ENCODE measurements at regions not wholly inside any gene's neighbourhood (a gene's known extent, or its start where the extent isn't known, plus 50 kb on each side); places are given as distances from the start of the nearest gene placed in this dataset.
"Not testable (repeated sequence)": the region's sequence is repeated elsewhere in the genome, so short reads cannot be mapped to it uniquely, and the experiment has no call there.

DNA sequence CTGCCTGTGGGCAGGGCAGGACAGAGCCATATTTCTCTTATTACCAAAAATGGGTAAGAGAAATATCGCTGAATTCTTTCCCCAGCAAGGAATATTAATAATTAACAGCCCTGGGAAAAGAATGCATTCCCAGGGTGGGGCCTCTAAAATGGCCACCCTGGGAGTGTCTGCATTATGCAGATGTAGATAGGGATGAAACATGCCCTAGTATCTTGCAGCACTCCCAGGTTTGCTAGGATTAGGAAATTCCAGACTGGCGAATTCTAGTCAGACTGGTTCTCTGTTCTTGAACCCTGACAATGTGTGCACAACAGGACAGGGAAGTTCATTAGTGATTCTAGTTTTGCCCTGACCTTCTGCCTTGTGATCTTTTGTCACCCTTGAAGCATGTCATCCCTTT is 1069.3 kb downstream of the CDH9 start:
- H3K36me3 ChIP-seq (ENCODE audit: control insufficient read depth in 2 of 2, insufficient read depth in 2 of 2, low read length in 2 of 2); H3K9me3 ChIP-seq (ENCODE audit: control insufficient read depth in 2 of 2, low read length in 2 of 2); H3K9ac ChIP-seq (ENCODE audit: low read length in 2 of 2): not testable (repeated sequence)

GRCh38 chr5:25964009-25964372 is 1074.4 kb downstream of the CDH9 start:
- Histone ChIP-seq H3K4me3 (ENCODE audit: low read length in 2 of 2) (no peak overlapping the region), H3K9me3 (ENCODE audit: control insufficient read depth in 2 of 2, low read length in 2 of 2) (no peaks in the 10 kb centered on the region), H3K9ac (ENCODE audit: low read length in 2 of 2) (no peak overlapping the region), H3K27ac (ENCODE audit: low read length) (no peak overlapping the region), H3K4me1 (ENCODE audit: control insufficient read depth, insufficient read depth, low read length) (no peaks in the 10 kb centered on the region), H3K27me3 (ENCODE audit: control insufficient read depth in 1 of 2, insufficient read depth in 2 of 2, low read length in 2 of 2) (no peaks in the 10 kb centered on the region), H3K36me3 (ENCODE audit: control insufficient read depth in 2 of 2, insufficient read depth in 2 of 2, low read length in 2 of 2) (no peaks in the 10 kb centered on the region)

More for the DNA sequence above, 1069.3 kb downstream of the CDH9 start:
- H3K4me1 ChIP-seq (ENCODE audit: control insufficient read depth, insufficient read depth, low read length); H3K27ac ChIP-seq (ENCODE audit: low read length); H3K4me3 ChIP-seq (ENCODE audit: low read length in 2 of 2); H3K27me3 ChIP-seq (ENCODE audit: control insufficient read depth in 1 of 2, insufficient read depth in 2 of 2, low read length in 2 of 2): not testable (repeated sequence)

DNA sequence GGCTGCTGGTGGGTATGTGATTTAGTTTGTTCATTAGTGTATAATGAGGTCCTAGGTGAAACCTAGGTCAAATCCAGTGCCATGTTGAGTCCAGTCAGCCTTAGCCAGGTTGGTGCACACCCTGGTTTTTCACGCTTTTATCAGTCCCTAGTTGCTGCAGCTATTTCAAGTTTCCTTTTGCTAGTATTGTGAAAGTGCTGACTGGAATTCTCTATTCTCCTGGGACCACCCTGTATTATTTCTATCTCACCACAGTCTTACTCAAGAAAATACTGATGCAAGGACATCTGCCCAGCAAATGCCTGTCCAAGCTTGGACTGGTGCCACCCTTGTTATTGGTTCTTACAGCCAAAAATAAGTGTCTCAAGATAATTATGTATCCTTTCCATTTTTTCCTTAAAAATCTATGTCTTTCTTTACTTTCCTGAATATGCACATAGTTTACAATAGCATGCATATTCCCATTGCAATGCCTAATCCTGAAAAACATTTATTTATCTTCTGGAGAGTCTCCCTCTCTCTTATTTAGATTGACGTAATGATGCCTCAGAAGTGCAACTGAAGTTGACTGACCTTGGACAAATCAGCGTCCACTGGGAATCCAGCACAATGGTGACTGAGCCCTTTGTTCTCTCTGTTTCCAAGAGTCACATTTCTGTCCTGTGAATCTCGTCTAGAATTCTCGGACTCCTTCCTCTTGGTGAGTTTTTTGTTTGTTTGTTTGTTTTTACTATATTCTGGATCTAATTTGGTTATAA is 1075.0 kb downstream of the CDH9 start:
- no peak overlapping the region for H3K4me3 ChIP-seq (ENCODE audit: low read length in 2 of 2)
- no peak overlapping the region for H3K9ac ChIP-seq (ENCODE audit: low read length in 2 of 2)
- no peaks in the 10 kb centered on the region for H3K9me3 ChIP-seq (ENCODE audit: control insufficient read depth in 2 of 2, low read length in 2 of 2)
- H3K27ac ChIP-seq (ENCODE audit: low read length), result no peak overlapping the region
- H3K36me3 ChIP-seq (ENCODE audit: control insufficient read depth in 2 of 2, insufficient read depth in 2 of 2, low read length in 2 of 2), result no peaks in the 10 kb centered on the region
- no peaks in the 10 kb centered on the region for H3K27me3 ChIP-seq (ENCODE audit: control insufficient read depth in 1 of 2, insufficient read depth in 2 of 2, low read length in 2 of 2)
- no peaks in the 10 kb centered on the region for H3K4me1 ChIP-seq (ENCODE audit: control insufficient read depth, insufficient read depth, low read length)

DNA sequence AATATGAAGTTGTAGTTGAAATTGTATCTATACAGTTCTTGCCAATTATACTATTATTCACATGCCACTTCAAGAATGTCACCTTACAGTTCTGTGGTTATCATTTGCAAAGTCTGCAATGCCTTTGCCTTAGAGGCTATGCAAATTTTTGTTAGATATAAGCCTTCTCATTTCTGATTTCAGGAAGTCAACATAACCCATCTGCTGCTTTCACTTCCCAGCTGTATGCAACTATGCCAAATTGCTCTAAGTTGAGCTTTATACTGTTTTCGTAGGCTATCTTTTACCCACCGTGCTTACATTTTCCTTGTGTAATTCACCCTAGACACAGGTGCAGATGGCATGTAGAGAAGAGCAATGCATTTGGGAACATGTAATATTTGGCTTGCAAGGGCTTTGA is 1083.0 kb downstream of the CDH9 start:
- Histone ChIP-seq H3K27ac (ENCODE audit: low read length) (no peak overlapping the region), H3K36me3 (ENCODE audit: control insufficient read depth in 2 of 2, insufficient read depth in 2 of 2, low read length in 2 of 2) (no peaks in the 10 kb centered on the region)

DNA sequence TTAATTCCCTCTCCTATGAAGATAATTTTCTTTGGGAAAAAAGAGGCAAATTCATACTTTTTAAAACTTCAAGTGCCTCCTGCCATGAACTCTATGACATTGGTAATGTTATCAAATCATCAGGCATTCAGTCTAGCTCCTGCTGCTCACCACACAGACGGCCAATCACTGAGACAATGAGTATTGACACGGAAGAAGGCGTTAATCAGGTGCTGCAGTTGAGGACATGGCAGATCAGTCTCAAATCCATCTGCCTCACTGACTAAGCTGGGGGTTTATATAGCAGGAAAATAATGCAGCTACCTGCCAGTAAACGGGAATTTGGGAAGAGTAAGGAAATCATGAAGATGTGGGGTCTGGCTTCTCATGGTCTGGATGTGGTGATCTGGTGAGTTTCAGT is 1087.7 kb downstream of the CDH9 start:
- H3K36me3 ChIP-seq (ENCODE audit: control insufficient read depth in 2 of 2, insufficient read depth in 2 of 2, low read length in 2 of 2), result no peaks in the 10 kb centered on the region
- H3K27ac ChIP-seq (ENCODE audit: low read length), result no peak overlapping the region
- no peak overlapping the region for H3K4me3 ChIP-seq (ENCODE audit: low read length in 2 of 2)
- H3K9ac ChIP-seq (ENCODE audit: low read length in 2 of 2), result no peak overlapping the region
- no peaks in the 10 kb centered on the region for H3K4me1 ChIP-seq (ENCODE audit: control insufficient read depth, insufficient read depth, low read length)
- no peaks in the 10 kb centered on the region for H3K9me3 ChIP-seq (ENCODE audit: control insufficient read depth in 2 of 2, low read length in 2 of 2)
- H3K27me3 ChIP-seq (ENCODE audit: control insufficient read depth in 1 of 2, insufficient read depth in 2 of 2, low read length in 2 of 2), result no peaks in the 10 kb centered on the region

More for the DNA sequence above, 1083.0 kb downstream of the CDH9 start:
- H3K4me3 ChIP-seq (ENCODE audit: low read length in 2 of 2), result no peak overlapping the region
- no peaks in the 10 kb centered on the region for H3K27me3 ChIP-seq (ENCODE audit: control insufficient read depth in 1 of 2, insufficient read depth in 2 of 2, low read length in 2 of 2)
- no peaks in the 10 kb centered on the region for H3K9me3 ChIP-seq (ENCODE audit: control insufficient read depth in 2 of 2, low read length in 2 of 2)
- no peak overlapping the region for H3K9ac ChIP-seq (ENCODE audit: low read length in 2 of 2)
- no peaks in the 10 kb centered on the region for H3K4me1 ChIP-seq (ENCODE audit: control insufficient read depth, insufficient read depth, low read length)

DNA sequence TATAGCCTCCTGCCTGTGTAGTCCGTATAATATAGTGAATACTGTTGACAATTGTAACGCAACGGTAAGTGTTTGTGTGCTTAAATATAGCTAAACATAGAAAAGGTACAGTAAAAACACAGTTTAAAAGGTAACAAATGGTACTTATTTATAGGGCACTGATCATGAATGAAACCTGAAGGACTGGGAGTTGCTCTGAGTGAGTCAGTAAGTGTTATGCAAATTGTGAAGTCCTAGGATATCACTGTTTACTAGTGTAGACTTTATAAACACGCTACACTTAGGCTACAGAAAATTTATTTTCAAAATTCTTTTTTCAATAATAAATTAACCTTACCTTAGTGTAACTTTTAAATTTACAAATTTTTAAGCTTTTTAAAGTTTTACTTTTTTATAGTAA is 1090.1 kb downstream of the CDH9 start:
- Histone ChIP-seq H3K4me3 (ENCODE audit: low read length in 2 of 2) (no peak overlapping the region), H3K36me3 (ENCODE audit: control insufficient read depth in 2 of 2, insufficient read depth in 2 of 2, low read length in 2 of 2) (no peaks in the 10 kb centered on the region), H3K27me3 (ENCODE audit: control insufficient read depth in 1 of 2, insufficient read depth in 2 of 2, low read length in 2 of 2) (no peaks in the 10 kb centered on the region), H3K4me1 (ENCODE audit: control insufficient read depth, insufficient read depth, low read length) (no peaks in the 10 kb centered on the region), H3K27ac (ENCODE audit: low read length) (no peak overlapping the region), H3K9me3 (ENCODE audit: control insufficient read depth in 2 of 2, low read length in 2 of 2) (no peaks in the 10 kb centered on the region), H3K9ac (ENCODE audit: low read length in 2 of 2) (no peak overlapping the region)

GRCh38 chr5:25944786-25945185 is 1093.6 kb downstream of the CDH9 start:
- H3K36me3 ChIP-seq (ENCODE audit: control insufficient read depth in 2 of 2, insufficient read depth in 2 of 2, low read length in 2 of 2), result no peaks in the 10 kb centered on the region
- no peaks in the 10 kb centered on the region for H3K4me1 ChIP-seq (ENCODE audit: control insufficient read depth, insufficient read depth, low read length)
- no peaks in the 10 kb centered on the region for H3K27me3 ChIP-seq (ENCODE audit: control insufficient read depth in 1 of 2, insufficient read depth in 2 of 2, low read length in 2 of 2)
- no peak overlapping the region for H3K27ac ChIP-seq (ENCODE audit: low read length)
- no peak overlapping the region for H3K4me3 ChIP-seq (ENCODE audit: low read length in 2 of 2)
- no peak overlapping the region for H3K9ac ChIP-seq (ENCODE audit: low read length in 2 of 2)
- H3K9me3 ChIP-seq (ENCODE audit: control insufficient read depth in 2 of 2, low read length in 2 of 2), result no peaks in the 10 kb centered on the region

- Histone ChIP-seq H3K9ac (ENCODE audit: low read length in 2 of 2) (no peak overlapping the region), H3K4me1 (ENCODE audit: control insufficient read depth, insufficient read depth, low read length) (no peaks in the 10 kb centered on the region), H3K27ac (ENCODE audit: low read length) (no peak overlapping the region), H3K36me3 (ENCODE audit: control insufficient read depth in 2 of 2, insufficient read depth in 2 of 2, low read length in 2 of 2) (no peaks in the 10 kb centered on the region), H3K9me3 (ENCODE audit: control insufficient read depth in 2 of 2, low read length in 2 of 2) (no peaks in the 10 kb centered on the region), H3K27me3 (ENCODE audit: control insufficient read depth in 1 of 2, insufficient read depth in 2 of 2, low read length in 2 of 2) (no peaks in the 10 kb centered on the region), H3K4me3 (ENCODE audit: low read length in 2 of 2) (no peak overlapping the region)
Observed at GRCh38 chr5:25909163-25909562, 1129.2 kb downstream of the CDH9 start.

DNA sequence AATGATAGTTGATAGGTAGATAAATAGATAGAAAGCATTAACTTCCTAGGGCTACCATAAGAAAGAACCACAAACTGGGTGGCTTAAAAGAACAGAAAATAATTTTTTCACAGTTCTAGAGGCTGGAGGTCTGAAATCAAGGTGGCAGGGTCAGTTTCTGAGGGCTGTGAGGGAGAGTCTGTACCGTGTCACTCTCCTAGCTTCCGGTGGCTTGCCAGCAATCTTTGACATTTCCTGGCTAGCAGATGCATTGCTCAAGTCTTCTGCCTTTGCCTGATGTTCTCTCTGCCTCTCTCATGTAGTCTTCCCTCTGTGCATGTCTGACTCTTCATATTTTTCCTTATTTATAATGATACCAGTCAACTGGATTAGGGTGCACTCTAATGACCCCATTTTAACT is 1132.7 kb downstream of the CDH9 start:
- Histone ChIP-seq H3K36me3 (ENCODE audit: control insufficient read depth in 2 of 2, insufficient read depth in 2 of 2, low read length in 2 of 2) (no peaks in the 10 kb centered on the region), H3K27ac (ENCODE audit: low read length) (no peak overlapping the region), H3K27me3 (ENCODE audit: control insufficient read depth in 1 of 2, insufficient read depth in 2 of 2, low read length in 2 of 2) (no peaks in the 10 kb centered on the region), H3K4me3 (ENCODE audit: low read length in 2 of 2) (no peak overlapping the region), H3K9ac (ENCODE audit: low read length in 2 of 2) (no peak overlapping the region), H3K9me3 (ENCODE audit: control insufficient read depth in 2 of 2, low read length in 2 of 2) (no peaks in the 10 kb centered on the region), H3K4me1 (ENCODE audit: control insufficient read depth, insufficient read depth, low read length) (no peaks in the 10 kb centered on the region)

GRCh38 chr5:25892211-25892610 is 1146.2 kb downstream of the CDH9 start:
- H3K27me3 ChIP-seq (ENCODE audit: control insufficient read depth in 1 of 2, insufficient read depth in 2 of 2, low read length in 2 of 2), result no peaks in the 10 kb centered on the region
- H3K9ac ChIP-seq (ENCODE audit: low read length in 2 of 2), result no peak overlapping the region
- H3K4me1 ChIP-seq (ENCODE audit: control insufficient read depth, insufficient read depth, low read length), result no peaks in the 10 kb centered on the region
- H3K4me3 ChIP-seq (ENCODE audit: low read length in 2 of 2), result no peak overlapping the region
- no peaks in the 10 kb centered on the region for H3K36me3 ChIP-seq (ENCODE audit: control insufficient read depth in 2 of 2, insufficient read depth in 2 of 2, low read length in 2 of 2)
- H3K27ac ChIP-seq (ENCODE audit: low read length), result no peak overlapping the region
- no peaks in the 10 kb centered on the region for H3K9me3 ChIP-seq (ENCODE audit: control insufficient read depth in 2 of 2, low read length in 2 of 2)

DNA sequence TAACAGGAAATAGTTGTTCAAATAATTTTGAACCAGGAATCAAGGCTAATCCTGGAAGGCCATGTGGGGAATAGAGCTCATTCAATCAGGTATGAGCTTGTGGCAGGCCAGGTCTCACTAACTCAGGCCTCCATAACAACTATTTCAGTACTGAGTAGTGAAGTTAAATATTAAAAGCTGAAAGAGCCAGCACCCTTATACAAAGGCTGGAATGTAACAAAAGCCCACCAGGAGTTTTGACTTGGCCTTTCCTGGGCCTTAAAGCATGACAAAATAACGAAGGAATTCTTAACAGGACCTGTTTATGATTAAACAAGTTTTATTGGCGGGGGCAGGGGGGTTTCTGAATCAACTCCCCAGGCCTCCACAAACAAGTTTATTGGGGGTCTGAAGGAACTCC is 1146.7 kb downstream of the CDH9 start:
- no peak overlapping the region for H3K9ac ChIP-seq (ENCODE audit: low read length in 2 of 2)
- H3K4me3 ChIP-seq (ENCODE audit: low read length in 2 of 2), result no peak overlapping the region
- no peak overlapping the region for H3K27ac ChIP-seq (ENCODE audit: low read length)
- H3K36me3 ChIP-seq (ENCODE audit: control insufficient read depth in 2 of 2, insufficient read depth in 2 of 2, low read length in 2 of 2), result no peaks in the 10 kb centered on the region
- H3K27me3 ChIP-seq (ENCODE audit: control insufficient read depth in 1 of 2, insufficient read depth in 2 of 2, low read length in 2 of 2), result no peaks in the 10 kb centered on the region
- no peaks in the 10 kb centered on the region for H3K9me3 ChIP-seq (ENCODE audit: control insufficient read depth in 2 of 2, low read length in 2 of 2)
- H3K4me1 ChIP-seq (ENCODE audit: control insufficient read depth, insufficient read depth, low read length), result no peaks in the 10 kb centered on the region

All from stomach smooth muscle (tissue), 2 donors.